Keratinocyte (primary cell): ENCODE measurements at regions not wholly inside any gene's neighbourhood (a gene's known extent, or its start where the extent isn't known, plus 50 kb on each side); places are given as distances from the start of the nearest gene placed in this dataset.
"Not testable (repeated sequence)": the region's sequence is repeated elsewhere in the genome, so short reads cannot be mapped to it uniquely, and the experiment has no call there.

Experiments used
- DNase-seq: peaks from one replicate; pipeline ENCODE4 v3.0.0-alpha.2; 2011; ENCODE audit warnings: low read depth, missing footprints, low spot score
- FAIRE-seq: peaks from 2 replicates; lab custom pipeline; 2011; peaks lifted over from hg19 to GRCh38; lab: Jason Lieb, UNC
- H2AFZ ChIP-seq: 2 replicates; pipeline ENCODE4 v1.6.0; 2012; ENCODE audit warnings: low read length, control low read depth, inconsistent platforms; ENCODE audit not compliant: control insufficient read depth
- H3K27ac ChIP-seq: 2 replicates; pipeline ENCODE4 v1.5.1; 2011; ENCODE audit warnings: low read length; ENCODE audit not compliant: control insufficient read depth, insufficient read depth
- H3K27me3 ChIP-seq: 3 replicates; pipeline ENCODE4 v1.6.0; 2011; ENCODE audit warnings: low read length; ENCODE audit not compliant: control insufficient read depth, insufficient read depth; ENCODE audit errors: extremely low read depth
- H3K36me3 ChIP-seq, 2 experiments: 2 replicates in 1 of 2; 3 replicates in 1 of 2; pipeline ENCODE4 v1.5.1; 2011; ENCODE audit warnings: low read length in 2 of 2, mild to moderate bottlenecking in 1 of 2; ENCODE audit not compliant: control insufficient read depth in 2 of 2, insufficient read depth in 2 of 2; ENCODE audit errors: extremely low read depth in 1 of 2
- H3K4me1 ChIP-seq: 3 replicates; pipeline ENCODE4 v1.5.1; 2011; ENCODE audit warnings: low read length; ENCODE audit not compliant: control insufficient read depth, insufficient read depth; ENCODE audit errors: extremely low read depth
- H3K4me2 ChIP-seq: 3 replicates; pipeline ENCODE4 v1.6.0; 2011; ENCODE audit warnings: low read depth, low read length; ENCODE audit not compliant: control insufficient read depth, insufficient read depth; ENCODE audit errors: extremely low read depth
- H3K4me3 ChIP-seq, 3 experiments: fragments of 200-600 bp in 1 of 3; sonication (generic) in 1 of 3; 2 replicates in 2 of 3; 3 replicates in 1 of 3; pipeline ENCODE4 v1.5.1; 2011 to 2016; ENCODE audit warnings: low read length in 3 of 3, mild to moderate bottlenecking in 3 of 3, control low read depth in 2 of 3, inconsistent platforms in 1 of 3, low read depth in 1 of 3, mixed read lengths in 1 of 3, mixed run types in 1 of 3, moderate library complexity in 1 of 3; ENCODE audit not compliant: control insufficient read depth in 2 of 3, insufficient read depth in 2 of 3; ENCODE audit errors: extremely low read depth in 1 of 3
- H3K79me2 ChIP-seq: 2 replicates; pipeline ENCODE4 v1.6.0; 2012; ENCODE audit warnings: low read length; ENCODE audit not compliant: control insufficient read depth, insufficient read depth
- H3K9ac ChIP-seq: 3 replicates; pipeline ENCODE4 v1.6.0; 2011; ENCODE audit warnings: low read length; ENCODE audit not compliant: control insufficient read depth, insufficient read depth; ENCODE audit errors: extremely low read depth
- H3K9me1 ChIP-seq: 3 replicates; pipeline ENCODE4 v1.6.0; 2011; ENCODE audit warnings: low read length; ENCODE audit not compliant: control insufficient read depth, insufficient read depth; ENCODE audit errors: extremely low read depth
- H3K9me3 ChIP-seq: 2 replicates; pipeline ENCODE4 v1.5.1; 2012; ENCODE audit warnings: low read depth, low read length; ENCODE audit not compliant: control insufficient read depth
- H4K20me1 ChIP-seq: 3 replicates; pipeline ENCODE4 v1.6.0; 2011; ENCODE audit warnings: low read length; ENCODE audit not compliant: control insufficient read depth, insufficient read depth; ENCODE audit errors: extremely low read depth
- EZH2 ChIP-seq: IDR thresholded peaks from one replicate; pipeline ENCODE4 v1.6.1; 2012; ENCODE audit warnings: inconsistent platforms, mild to moderate bottlenecking, low read length, moderate library complexity
- dilution Hi-C: fragments of 300-500 bp; cut with MboI; formaldehyde crosslinking; loops from one replicate; pipeline ENCODE4 v1.7.0; 2020; ENCODE audit warnings: low sequenced_read_pairs; ENCODE audit not compliant: extremely low pct_ligation_motif_present
- TF ChIP-seq, protein P1 (sequence below), 3 experiments: IDR thresholded peaks in 1 of 3; conservative IDR thresholded peaks in 1 of 3; optimal IDR thresholded peaks in 1 of 3; 2 replicates in 2 of 3; 3 replicates in 1 of 3; pipeline versions ENCODE3 to v1.5.1; 2011; ENCODE audit warnings: low read length in 3 of 3, mild to moderate bottlenecking in 3 of 3, moderate library complexity in 2 of 3, control low read depth in 1 of 3, inconsistent platforms in 1 of 3; ENCODE audit not compliant: insufficient read depth in 2 of 3; ENCODE audit errors: extremely low read depth in 1 of 3

DNA sequence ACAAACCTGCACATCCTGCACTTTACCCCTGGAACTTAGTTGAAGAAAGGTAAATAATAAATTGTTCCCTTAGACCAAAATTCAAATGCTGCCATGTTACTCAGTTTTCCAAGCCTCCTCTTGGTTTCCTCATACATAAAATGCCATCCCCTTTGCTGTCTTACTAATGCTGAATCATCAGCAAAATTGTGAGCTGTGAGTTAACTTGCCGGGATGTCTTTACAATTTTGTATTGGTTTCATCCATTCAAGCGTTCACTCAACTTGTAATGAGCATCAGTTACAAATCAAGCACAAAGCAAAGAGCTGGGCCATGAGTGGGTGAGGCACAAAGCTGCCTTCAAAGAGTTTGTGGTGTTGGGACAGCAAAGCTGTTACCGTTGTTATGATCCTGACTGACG, 395.8 kb upstream of the ZMIZ1 start:
- Histone ChIP-seq H3K27me3 (peaks cover 2% of the 10 kb centered on the region), H3K9me3 (no peaks in the 10 kb centered on the region), H3K79me2 (no peaks in the 10 kb centered on the region), H4K20me1 (no peaks in the 10 kb centered on the region), H3K4me1 (no peaks in the 10 kb centered on the region), H3K9ac (no peak overlapping the region), H3K27ac (no peak overlapping the region), H2AFZ (no peak overlapping the region), H3K4me3 (no peak overlapping the region), H3K4me2 (no peak overlapping the region), H3K36me3 (no peaks in the 10 kb centered on the region), H3K9me1 (no peaks in the 10 kb centered on the region)
- FAIRE-seq (no peak), DNase-seq (no peak)
- TF ChIP-seq EZH2 = no peak
- TF ChIP-seq, protein P1, sequence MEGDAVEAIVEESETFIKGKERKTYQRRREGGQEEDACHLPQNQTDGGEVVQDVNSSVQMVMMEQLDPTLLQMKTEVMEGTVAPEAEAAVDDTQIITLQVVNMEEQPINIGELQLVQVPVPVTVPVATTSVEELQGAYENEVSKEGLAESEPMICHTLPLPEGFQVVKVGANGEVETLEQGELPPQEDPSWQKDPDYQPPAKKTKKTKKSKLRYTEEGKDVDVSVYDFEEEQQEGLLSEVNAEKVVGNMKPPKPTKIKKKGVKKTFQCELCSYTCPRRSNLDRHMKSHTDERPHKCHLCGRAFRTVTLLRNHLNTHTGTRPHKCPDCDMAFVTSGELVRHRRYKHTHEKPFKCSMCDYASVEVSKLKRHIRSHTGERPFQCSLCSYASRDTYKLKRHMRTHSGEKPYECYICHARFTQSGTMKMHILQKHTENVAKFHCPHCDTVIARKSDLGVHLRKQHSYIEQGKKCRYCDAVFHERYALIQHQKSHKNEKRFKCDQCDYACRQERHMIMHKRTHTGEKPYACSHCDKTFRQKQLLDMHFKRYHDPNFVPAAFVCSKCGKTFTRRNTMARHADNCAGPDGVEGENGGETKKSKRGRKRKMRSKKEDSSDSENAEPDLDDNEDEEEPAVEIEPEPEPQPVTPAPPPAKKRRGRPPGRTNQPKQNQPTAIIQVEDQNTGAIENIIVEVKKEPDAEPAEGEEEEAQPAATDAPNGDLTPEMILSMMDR (optimal IDR thresholded peaks at IDR 0.05 in 1 of 3, IDR thresholded peaks at IDR 0.05 in 1 of 3, conservative IDR thresholded peaks at IDR 0.05 in 1 of 3; ENCODE audit: extremely low read depth in 1 of 3, insufficient read depth in 2 of 3, low read length in 3 of 3) = no peak
- dilution Hi-C loops = no loop called here

DNA sequence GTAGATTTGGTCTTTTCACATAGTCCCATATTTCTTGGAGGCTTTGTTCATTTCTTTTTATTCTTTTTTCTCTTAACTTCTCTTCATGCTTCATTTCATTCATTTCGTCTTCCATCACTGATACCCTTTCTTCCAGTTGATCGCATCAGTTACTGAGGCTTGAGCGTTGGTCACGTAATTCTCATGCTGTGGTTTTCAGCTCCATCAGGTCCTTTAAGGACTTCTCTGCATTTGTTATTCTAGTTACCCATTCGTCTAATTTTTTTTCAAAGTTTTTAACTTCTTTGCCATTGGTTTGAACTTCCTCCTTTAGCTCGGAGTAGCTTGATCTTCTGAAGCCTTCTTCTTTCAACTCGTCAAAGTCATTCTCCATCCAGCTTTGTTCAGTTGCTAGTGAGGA, 387.6 kb upstream of the ZMIZ1 start:
- H3K4me2 ChIP-seq, FAIRE-seq, H3K9me3 ChIP-seq, H3K4me1 ChIP-seq, H4K20me1 ChIP-seq, H3K4me3 ChIP-seq, dilution Hi-C loops, H2AFZ ChIP-seq, H3K27ac ChIP-seq, H3K79me2 ChIP-seq, H3K36me3 ChIP-seq, DNase-seq, H3K27me3 ChIP-seq, H3K9ac ChIP-seq, H3K9me1 ChIP-seq: not testable (repeated sequence)

DNA sequence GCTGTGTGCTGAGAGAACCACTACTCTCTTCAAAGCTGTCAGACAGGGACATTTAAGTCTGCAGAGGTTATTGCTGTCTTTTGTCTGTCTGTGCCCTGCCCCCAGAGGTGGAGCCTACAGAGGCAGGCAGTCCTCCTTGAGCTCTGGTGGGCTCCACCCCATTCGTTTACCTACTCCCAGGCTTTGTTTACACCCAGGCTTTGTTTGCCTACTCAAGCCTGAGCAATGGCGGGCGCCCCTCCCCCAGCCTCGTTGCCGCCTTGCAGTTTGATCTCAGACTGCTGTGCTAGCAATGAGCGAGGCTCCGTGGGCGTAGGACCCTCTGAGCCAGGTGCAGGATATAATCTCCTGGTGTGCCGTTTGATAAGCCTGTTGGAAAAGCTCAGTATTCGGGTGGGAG, 386.8 kb upstream of the ZMIZ1 start:
- H2AFZ ChIP-seq, H3K27ac ChIP-seq, H3K36me3 ChIP-seq, H3K4me3 ChIP-seq, H3K4me2 ChIP-seq, H3K9ac ChIP-seq, DNase-seq, H3K9me1 ChIP-seq, H3K27me3 ChIP-seq, H3K79me2 ChIP-seq, dilution Hi-C loops, H3K9me3 ChIP-seq, H3K4me1 ChIP-seq, FAIRE-seq, H4K20me1 ChIP-seq: not testable (repeated sequence)
